Brain microvascular endothelial cell (primary cell): ENCODE measurements at regions not wholly inside any gene's neighbourhood (a gene's known extent, or its start where the extent isn't known, plus 50 kb on each side); places are given as distances from the start of the nearest gene placed in this dataset.

Source experiments
- DNase-seq: peaks from one replicate; pipeline ENCODE4 v3.0.0-alpha.2; 2020
- H3K27ac ChIP-seq: fragments of 250-450 bp; sonication (Bioruptor Pico); 2 replicates; pipeline ENCODE4 v1.5.1; 2020; ENCODE audit warnings: mild to moderate bottlenecking, moderate library complexity
- H3K27me3 ChIP-seq: fragments of 250-450 bp; sonication (Bioruptor Pico); replicated peaks from 2 replicates; pipeline ENCODE4 v1.5.1; 2020; ENCODE audit warnings: mild to moderate bottlenecking
- H3K36me3 ChIP-seq: fragments of 250-450 bp; sonication (Bioruptor Pico); replicated peaks from 2 replicates; pipeline ENCODE4 v1.5.1; 2020; ENCODE audit warnings: mild to moderate bottlenecking
- H3K4me3 ChIP-seq: 2 replicates; pipeline ENCODE4 v1.5.1; 2011; ENCODE audit warnings: low read depth, mild to moderate bottlenecking, control low read depth, low read length, moderate library complexity
- in situ Hi-C: cut with HindIII; loops from 2 replicates; pipeline ENCODE4 v1.10.0; 2017; ENCODE audit warnings: low sequenced_read_pairs, low pct_ligation_motif_present
- TF ChIP-seq, protein P1 (sequence below): IDR thresholded peaks from 2 replicates; pipeline ENCODE4 v1.5.1; 2011; ENCODE audit warnings: low read depth, mild to moderate bottlenecking, moderate library complexity, low read length, control low read depth, inconsistent platforms; ENCODE audit errors: missing control alignments

DNA sequence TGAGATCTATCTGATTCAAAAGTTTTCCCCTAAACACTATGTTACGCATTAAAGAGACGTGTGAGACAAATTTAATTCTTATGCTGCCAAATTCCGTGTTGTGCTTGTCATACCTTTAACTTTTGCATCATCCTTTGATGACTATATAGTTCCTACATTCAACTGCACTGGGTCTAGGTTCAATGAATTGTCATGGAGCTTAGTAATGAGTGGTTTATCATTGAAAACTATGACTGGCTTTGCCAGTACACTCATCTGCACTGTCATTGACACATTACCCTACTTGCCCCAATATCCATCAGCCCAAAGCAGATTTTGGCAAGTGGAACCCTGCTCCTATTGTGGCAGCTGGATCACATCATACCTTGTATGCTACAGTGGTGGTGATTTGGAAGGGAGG lies 882.9 kb upstream of the SLIT2 start:
- Histone ChIP-seq H3K27ac (no peak overlapping the region), H3K4me3 (no peak overlapping the region), H3K27me3 (no peaks in the 10 kb centered on the region), H3K36me3 (no peaks in the 10 kb centered on the region)
- in situ Hi-C loops, result no loop called here
- DNase-seq, result no peak
- TF ChIP-seq, protein P1, sequence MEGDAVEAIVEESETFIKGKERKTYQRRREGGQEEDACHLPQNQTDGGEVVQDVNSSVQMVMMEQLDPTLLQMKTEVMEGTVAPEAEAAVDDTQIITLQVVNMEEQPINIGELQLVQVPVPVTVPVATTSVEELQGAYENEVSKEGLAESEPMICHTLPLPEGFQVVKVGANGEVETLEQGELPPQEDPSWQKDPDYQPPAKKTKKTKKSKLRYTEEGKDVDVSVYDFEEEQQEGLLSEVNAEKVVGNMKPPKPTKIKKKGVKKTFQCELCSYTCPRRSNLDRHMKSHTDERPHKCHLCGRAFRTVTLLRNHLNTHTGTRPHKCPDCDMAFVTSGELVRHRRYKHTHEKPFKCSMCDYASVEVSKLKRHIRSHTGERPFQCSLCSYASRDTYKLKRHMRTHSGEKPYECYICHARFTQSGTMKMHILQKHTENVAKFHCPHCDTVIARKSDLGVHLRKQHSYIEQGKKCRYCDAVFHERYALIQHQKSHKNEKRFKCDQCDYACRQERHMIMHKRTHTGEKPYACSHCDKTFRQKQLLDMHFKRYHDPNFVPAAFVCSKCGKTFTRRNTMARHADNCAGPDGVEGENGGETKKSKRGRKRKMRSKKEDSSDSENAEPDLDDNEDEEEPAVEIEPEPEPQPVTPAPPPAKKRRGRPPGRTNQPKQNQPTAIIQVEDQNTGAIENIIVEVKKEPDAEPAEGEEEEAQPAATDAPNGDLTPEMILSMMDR, result no peak

DNA sequence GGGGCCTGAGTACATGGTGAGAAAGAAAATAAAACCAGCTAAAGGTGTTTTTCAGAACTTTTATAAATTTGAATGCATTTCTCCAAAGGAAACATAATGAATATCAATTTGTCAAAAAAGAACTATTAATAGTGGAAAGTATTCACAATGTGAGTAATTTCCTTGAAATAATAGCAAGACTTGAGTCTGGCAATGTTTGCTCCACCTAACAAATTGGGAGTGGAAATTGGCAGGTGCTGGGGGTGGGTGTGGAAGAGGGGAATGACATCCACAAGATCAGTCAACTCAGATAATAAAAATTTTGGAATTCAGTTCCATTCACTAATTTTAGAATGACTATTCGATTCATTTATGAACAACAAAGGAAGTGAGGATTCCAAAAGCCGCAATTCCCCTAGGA lies 884.8 kb upstream of the SLIT2 start:
- DNase-seq, result no peak
- TF ChIP-seq, protein P1, result no peak
- no peaks in the 10 kb centered on the region for H3K36me3 ChIP-seq
- no peak overlapping the region for H3K27ac ChIP-seq
- in situ Hi-C loops, result no loop called here
- no peaks in the 10 kb centered on the region for H3K27me3 ChIP-seq
- H3K4me3 ChIP-seq, result no peak overlapping the region

DNA sequence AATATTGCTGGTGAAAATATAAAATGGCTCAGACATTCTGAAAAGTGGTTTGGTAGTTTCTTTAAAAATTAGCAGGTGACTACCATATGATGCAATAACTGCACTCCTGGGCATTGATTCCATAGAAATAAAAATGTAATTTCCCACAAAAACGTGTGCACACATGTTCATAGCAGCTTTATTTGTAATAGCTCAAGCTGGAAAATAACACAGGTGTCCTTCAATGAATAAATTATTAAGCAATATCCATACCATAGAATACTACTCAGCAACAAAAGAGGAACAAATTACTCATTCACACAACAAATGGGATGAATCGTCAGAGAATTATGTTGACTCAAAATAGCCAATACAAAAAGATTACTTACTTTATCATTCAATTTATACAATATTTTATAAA lies 893.7 kb upstream of the SLIT2 start:
- TF ChIP-seq, protein P1, result no peak
- DNase-seq, result no peak

DNA sequence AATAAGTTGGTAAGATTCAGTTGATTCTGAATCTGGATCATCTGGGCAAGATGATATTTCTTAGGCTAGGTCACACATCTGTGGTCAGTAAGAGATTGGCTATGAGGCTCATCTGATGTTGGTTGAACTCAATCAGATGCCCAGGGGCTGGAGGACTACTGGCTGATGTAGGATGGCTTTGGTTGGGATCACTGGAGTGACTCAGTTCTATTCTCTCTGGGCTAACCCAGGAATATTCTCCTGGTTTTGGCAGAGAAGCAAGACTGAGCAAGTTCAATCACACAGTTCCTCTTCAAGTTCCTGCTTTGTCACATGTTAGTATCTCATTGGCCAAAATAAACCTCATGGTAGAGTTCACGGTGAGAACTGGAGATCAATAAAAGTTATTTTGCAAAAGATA lies 902.3 kb upstream of the SLIT2 start:
- DNase-seq, result no peak
- no peak overlapping the region for H3K27ac ChIP-seq
- H3K27me3 ChIP-seq, result no peaks in the 10 kb centered on the region
- H3K4me3 ChIP-seq, result no peak overlapping the region
- in situ Hi-C loops, result no loop called here
- TF ChIP-seq, protein P1, result no peak
- no peaks in the 10 kb centered on the region for H3K36me3 ChIP-seq

More for the DNA sequence above, 893.7 kb upstream of the SLIT2 start:
- in situ Hi-C loops, result no loop called here
- H3K36me3 ChIP-seq, result no peaks in the 10 kb centered on the region
- H3K27ac ChIP-seq, result no peak overlapping the region
- H3K27me3 ChIP-seq, result no peaks in the 10 kb centered on the region
- H3K4me3 ChIP-seq, result no peak overlapping the region

DNA sequence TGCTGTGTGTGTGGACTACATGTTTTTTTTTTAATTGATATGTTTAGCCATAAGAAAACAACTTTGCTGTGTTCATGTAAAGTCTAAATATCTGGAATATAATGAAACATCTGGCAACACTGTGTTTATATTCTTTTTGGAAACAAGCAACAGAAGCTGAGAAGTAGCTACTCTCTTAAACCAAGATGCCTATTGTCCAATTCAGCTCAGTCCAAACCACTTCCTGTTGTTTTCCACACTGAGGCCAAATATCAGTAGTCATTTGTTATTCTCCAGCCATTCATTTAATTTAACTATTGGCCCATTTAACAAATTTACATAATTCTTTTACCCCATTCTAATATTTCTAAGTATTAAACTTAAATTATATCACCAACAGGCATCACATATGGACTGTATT lies 903.0 kb upstream of the SLIT2 start:
- H3K27ac ChIP-seq, result no peak overlapping the region
- in situ Hi-C loops, result no loop called here
- no peak for DNase-seq
- H3K36me3 ChIP-seq, result no peaks in the 10 kb centered on the region
- H3K27me3 ChIP-seq, result no peaks in the 10 kb centered on the region
- no peak overlapping the region for H3K4me3 ChIP-seq
- TF ChIP-seq, protein P1, result no peak

DNA sequence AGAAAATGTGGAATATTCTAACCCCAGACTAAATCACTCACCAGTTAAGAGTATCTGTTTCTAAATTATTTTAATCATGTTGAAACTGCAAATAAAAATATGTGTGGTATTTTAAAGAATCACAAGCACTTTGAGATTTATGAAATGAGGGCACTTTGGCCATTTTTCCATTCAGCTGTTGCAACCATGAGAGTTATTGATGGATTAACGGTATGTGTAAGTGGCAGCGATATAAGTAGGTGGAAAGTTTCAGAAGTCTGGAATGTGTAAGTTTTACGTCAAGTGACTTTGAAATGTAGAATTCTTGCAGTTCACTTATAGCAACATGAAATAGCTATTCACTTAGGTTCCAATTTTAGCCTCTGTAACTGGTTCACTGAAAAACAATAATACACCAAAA lies 905.1 kb upstream of the SLIT2 start:
- Histone ChIP-seq H3K27me3 (no peaks in the 10 kb centered on the region), H3K27ac (no peak overlapping the region), H3K4me3 (no peak overlapping the region), H3K36me3 (no peaks in the 10 kb centered on the region)
- TF ChIP-seq, protein P1, result no peak
- in situ Hi-C loops, result no loop called here
- DNase-seq, result no peak
